ENCODE measurements at regions not wholly inside any gene's neighbourhood (a gene's known extent, or its start where the extent isn't known, plus 50 kb on each side); places are given as distances from the start of the nearest gene placed in this dataset.

- TF ChIP-seq ZNF404 (tag by site-specific recombination; IDR thresholded peaks at IDR 0.05) = no peak
- no peak for TF ChIP-seq ZBTB44 (tag by site-specific recombination; IDR thresholded peaks at IDR 0.05)
These were observed 280.1 kb downstream of the HAO1 start (continued) for GRCh38 chr20:7660165-7660564.

DNA sequence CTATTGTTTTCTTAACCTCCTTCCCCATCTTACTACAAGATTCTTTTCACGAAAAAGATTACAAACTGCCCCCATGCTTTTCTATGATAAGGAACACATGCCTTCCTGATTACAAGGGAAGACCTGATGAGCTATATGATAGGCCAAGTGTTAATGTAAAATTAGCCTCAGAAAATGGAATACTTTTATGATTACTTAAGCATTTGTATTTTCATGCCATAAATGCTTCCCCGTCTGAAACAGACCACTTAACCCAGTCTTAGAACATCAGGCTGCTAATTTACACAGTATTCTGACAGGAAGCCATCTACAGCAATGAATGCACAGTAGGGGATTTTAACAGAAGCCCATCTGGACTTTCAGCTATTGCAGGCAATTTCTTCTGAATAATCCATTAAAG, 274.9 kb downstream of the HAO1 start:
- POLR2A ChIA-PET = no interaction called here
- no peaks in the 10 kb centered on the region for H3K9me3 ChIP-seq (ENCODE audit: control insufficient read depth, insufficient read depth, low read depth, low read length)
- TF ChIP-seq ZNF677 (tag by site-specific recombination; IDR thresholded peaks at IDR 0.05) (no peak), ZBTB7A (tag by site-specific recombination; IDR thresholded peaks at IDR 0.05; ENCODE audit: low read depth) (no peak), ZNF274 (IDR thresholded peaks at IDR 0.05; ENCODE audit: low read length) (no peak), ZNF274 (tag by site-specific recombination; IDR thresholded peaks at IDR 0.05; ENCODE audit: borderline replicate concordance) (no peak), BCL11A (tag by site-specific recombination; IDR thresholded peaks at IDR 0.05; ENCODE audit: low read depth) (no peak), ZNF670 (tag by site-specific recombination; IDR thresholded peaks at IDR 0.05; ENCODE audit: low read depth) (no peak), ZNF404 (tag by site-specific recombination; IDR thresholded peaks at IDR 0.05) (no peak), PRDM2 (tag by site-specific recombination; IDR thresholded peaks at IDR 0.05; ENCODE audit: borderline replicate concordance) (no peak)
- no peaks in the 10 kb centered on the region for H3K36me3 ChIP-seq (ENCODE audit: control insufficient read depth in 2 of 2, insufficient read depth in 1 of 2, low read length in 2 of 2)
- CTCF ChIA-PET = interaction anchor here (0.6 kb wide), 1 partner anchor 261 kb away, joined by 3 read pairs; no protein-coding TSS in a partner anchor
- no peak overlapping the region for H3K27ac ChIP-seq (ENCODE audit: extremely low read depth, low read depth, low read length)
- no peaks in the 10 kb centered on the region for H3K4me1 ChIP-seq (ENCODE audit: control insufficient read depth, insufficient read depth, low read length)
- H3K4me3 ChIP-seq (ENCODE audit: low read depth, low read length) = no peak overlapping the region

GRCh38 chr20:7667194-7667593, 273.1 kb downstream of the HAO1 start:
- TF ChIP-seq, protein P1, sequence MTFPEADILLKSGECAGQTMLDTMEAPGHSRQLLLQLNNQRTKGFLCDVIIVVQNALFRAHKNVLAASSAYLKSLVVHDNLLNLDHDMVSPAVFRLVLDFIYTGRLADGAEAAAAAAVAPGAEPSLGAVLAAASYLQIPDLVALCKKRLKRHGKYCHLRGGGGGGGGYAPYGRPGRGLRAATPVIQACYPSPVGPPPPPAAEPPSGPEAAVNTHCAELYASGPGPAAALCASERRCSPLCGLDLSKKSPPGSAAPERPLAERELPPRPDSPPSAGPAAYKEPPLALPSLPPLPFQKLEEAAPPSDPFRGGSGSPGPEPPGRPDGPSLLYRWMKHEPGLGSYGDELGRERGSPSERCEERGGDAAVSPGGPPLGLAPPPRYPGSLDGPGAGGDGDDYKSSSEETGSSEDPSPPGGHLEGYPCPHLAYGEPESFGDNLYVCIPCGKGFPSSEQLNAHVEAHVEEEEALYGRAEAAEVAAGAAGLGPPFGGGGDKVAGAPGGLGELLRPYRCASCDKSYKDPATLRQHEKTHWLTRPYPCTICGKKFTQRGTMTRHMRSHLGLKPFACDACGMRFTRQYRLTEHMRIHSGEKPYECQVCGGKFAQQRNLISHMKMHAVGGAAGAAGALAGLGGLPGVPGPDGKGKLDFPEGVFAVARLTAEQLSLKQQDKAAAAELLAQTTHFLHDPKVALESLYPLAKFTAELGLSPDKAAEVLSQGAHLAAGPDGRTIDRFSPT (tag by site-specific recombination; IDR thresholded peaks at IDR 0.05) = no peak
- ChIA-PET CTCF (no interaction called here), POLR2A (no interaction called here)
- Histone ChIP-seq H3K27ac (ENCODE audit: extremely low read depth, low read depth, low read length) (no peak overlapping the region), H3K9me3 (ENCODE audit: control insufficient read depth, insufficient read depth, low read depth, low read length) (no peaks in the 10 kb centered on the region), H3K4me3 (ENCODE audit: low read depth, low read length) (no peak overlapping the region), H3K36me3 (ENCODE audit: control insufficient read depth in 2 of 2, insufficient read depth in 1 of 2, low read length in 2 of 2) (no peaks in the 10 kb centered on the region), H3K4me1 (ENCODE audit: control insufficient read depth, insufficient read depth, low read length) (no peaks in the 10 kb centered on the region)

DNA sequence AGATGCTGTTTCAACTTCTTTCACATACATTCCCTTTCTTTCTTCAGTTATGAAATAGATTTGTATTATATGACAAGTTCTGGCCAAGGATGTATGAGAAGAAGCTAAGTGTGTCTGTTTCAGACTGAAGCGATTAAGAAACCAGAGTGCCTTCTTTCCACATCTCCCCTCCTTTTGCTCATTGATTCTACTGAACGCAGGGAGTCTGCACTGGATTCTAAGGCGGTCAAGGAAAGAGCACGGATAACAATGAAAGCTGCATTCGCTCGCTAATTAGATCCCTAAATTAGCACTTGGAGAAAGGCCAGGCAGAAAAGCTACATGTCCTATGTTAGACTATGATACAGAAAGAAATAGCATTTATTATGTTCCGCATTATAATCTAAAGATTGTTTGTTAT, 267.7 kb downstream of the HAO1 start:
- Histone ChIP-seq H3K4me3 (ENCODE audit: low read depth, low read length) (no peak overlapping the region), H3K36me3 (ENCODE audit: control insufficient read depth in 2 of 2, insufficient read depth in 1 of 2, low read length in 2 of 2) (no peaks in the 10 kb centered on the region), H3K4me1 (ENCODE audit: control insufficient read depth, insufficient read depth, low read length) (no peaks in the 10 kb centered on the region), H3K9me3 (ENCODE audit: control insufficient read depth, insufficient read depth, low read depth, low read length) (no peaks in the 10 kb centered on the region), H3K27ac (ENCODE audit: extremely low read depth, low read depth, low read length) (no peak overlapping the region)
- TF ChIP-seq KLF16 (tag by site-specific recombination; IDR thresholded peaks at IDR 0.05) = no peak
- TF ChIP-seq, protein P2, sequence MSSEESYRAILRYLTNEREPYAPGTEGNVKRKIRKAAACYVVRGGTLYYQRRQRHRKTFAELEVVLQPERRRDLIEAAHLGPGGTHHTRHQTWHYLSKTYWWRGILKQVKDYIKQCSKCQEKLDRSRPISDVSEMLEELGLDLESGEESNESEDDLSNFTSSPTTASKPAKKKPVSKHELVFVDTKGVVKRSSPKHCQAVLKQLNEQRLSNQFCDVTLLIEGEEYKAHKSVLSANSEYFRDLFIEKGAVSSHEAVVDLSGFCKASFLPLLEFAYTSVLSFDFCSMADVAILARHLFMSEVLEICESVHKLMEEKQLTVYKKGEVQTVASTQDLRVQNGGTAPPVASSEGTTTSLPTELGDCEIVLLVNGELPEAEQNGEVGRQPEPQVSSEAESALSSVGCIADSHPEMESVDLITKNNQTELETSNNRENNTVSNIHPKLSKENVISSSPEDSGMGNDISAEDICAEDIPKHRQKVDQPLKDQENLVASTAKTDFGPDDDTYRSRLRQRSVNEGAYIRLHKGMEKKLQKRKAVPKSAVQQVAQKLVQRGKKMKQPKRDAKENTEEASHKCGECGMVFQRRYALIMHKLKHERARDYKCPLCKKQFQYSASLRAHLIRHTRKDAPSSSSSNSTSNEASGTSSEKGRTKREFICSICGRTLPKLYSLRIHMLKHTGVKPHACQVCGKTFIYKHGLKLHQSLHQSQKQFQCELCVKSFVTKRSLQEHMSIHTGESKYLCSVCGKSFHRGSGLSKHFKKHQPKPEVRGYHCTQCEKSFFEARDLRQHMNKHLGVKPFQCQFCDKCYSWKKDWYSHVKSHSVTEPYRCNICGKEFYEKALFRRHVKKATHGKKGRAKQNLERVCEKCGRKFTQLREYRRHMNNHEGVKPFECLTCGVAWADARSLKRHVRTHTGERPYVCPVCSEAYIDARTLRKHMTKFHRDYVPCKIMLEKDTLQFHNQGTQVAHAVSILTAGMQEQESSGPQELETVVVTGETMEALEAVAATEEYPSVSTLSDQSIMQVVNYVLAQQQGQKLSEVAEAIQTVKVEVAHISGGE (tag by site-specific recombination; conservative IDR thresholded peaks at IDR 0.05; ENCODE audit: low read depth) = no peak
- no peak for TF ChIP-seq ZSCAN23 (tag by site-specific recombination; IDR thresholded peaks at IDR 0.05)
- TF ChIP-seq ZNF580 (tag by site-specific recombination; IDR thresholded peaks at IDR 0.05) = no peak
- no peak for TF ChIP-seq ZNF184 (tag by site-specific recombination; IDR thresholded peaks at IDR 0.05)
- ChIA-PET POLR2A (no interaction called here), CTCF (no interaction called here)
